ENCODE measurements at regions not wholly inside any gene's neighbourhood (a gene's known extent, or its start where the extent isn't known, plus 50 kb on each side); places are given as distances from the start of the nearest gene placed in this dataset.
"Not testable (repeated sequence)": the region's sequence is repeated elsewhere in the genome, so short reads cannot be mapped to it uniquely, and the experiment has no call there.

DNA sequence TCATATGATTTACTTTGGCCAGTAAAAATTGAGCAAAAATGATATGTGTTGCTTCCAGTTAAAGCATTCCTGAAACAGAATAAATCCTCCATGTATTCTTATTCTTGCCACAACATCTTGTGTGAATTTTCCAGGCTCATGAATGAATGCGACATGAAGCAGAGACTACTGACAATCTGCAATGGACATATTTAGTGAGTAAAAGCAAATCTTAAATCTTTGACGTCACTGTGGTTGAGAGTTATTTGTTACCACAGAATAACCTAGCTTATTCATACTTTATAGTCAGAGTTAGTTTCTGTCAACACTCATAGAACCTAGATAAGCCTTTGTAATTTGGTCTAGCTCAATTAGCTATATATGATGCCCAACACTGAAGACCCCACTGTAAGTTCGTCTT lies 1443.1 kb downstream of the PCDH9 start:
- DNase-seq, result no peak

DNA sequence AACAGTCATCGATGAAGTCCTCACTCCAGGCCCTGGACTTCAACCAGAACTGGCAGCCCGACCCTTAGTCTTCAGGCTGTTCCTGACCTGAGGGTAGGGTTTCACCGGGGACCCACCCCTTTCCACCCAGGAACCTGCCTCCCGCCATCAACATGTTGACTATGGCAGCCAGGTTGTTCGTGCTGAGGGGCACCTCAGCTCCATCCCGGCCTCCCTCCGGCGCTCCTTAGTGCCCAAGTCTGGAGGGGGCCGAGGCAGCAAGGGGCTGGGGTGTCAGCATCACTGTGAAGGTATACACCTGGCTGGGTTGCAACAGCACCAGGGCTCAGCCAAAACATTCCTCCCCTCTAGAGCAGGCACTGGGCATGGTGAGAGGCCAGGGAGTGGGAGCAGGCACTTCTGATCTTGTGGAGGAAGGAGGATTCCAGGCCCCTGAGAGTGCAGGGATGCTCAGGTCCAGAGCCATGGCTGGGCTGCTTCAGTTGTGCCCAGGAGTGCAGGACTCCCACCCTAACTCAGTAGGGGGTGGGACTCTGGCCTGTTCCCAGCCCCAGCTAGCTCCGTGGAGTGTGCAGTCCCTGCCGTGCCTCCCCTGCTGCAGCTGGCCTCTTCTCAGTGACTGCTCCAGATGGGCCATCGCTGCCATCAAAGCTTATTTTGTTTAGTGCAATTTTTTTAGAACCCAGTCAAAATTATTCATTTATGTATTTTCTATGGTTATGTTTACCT lies 1445.9 kb downstream of the PCDH9 start:
- DNase-seq, result no peak

DNA sequence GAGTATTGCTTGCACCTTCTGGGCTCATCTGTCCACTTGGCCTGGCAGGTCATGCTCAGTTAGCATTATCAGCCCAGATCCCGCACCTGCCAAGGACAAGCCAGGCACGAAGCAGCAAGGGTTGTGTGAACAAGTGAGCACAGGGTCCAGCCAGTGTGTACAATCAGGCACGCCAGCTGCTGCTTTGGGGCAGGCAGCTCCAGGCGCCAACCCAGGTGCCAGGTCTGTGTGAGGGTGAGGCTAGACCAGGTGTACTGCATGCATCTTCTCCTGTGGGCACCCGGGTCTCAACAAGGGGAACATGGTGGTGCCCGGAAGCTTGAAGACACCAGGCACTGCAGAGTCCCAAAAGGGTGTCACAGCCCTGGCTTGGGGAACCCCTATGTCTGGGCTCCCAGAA lies 1446.8 kb downstream of the PCDH9 start:
- no peak for DNase-seq

DNA sequence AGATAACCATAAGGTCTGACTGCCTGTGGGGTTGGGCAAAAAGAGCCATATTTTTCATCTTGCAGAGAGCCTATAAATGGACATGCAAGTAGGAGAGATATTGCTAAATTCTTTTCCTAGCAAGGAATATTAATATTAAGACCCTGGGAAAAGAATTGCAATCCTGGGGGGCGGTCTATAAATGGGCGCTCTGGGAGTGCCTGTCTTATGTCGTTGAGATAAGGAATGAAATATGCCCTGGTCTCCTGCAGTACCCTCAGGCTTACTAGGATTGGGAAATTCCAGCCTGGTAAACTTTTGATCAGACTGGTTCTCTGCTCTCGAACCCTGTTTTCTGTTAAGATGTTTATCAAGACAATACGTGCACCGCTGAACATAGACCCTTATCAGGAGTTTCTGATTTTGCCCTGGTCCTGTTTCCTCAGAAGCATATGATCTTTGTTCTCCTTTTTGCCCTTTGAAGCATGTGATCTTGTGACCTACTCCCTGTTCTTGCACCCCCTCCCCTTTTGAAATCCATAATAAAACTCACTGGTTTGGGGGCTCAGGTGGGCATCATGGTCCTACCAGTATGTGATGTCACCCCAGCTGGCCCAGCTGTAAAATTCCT lies 1458.3 kb downstream of the PCDH9 start:
- not testable (repeated sequence) for DNase-seq

DNA sequence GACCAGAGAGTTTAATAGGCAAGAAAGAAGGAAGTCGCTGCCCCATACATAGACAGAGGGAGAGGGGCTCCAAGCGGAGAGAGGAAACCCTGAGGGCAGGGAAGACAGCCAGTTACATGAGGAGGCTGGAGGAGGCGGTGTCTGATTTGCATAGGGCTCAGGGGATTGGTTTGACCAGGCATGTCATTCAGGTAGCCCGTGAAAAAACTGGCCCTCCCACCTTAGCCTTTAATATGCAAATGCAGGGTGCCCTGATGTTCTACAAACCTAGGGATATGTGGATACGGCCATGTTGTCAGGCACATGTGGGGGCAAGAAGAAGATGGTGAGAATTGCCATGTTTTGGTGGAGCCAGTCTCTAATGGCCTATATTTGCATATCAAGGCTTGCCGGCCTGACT lies 1461.6 kb downstream of the PCDH9 start:
- no peak for DNase-seq

DNA sequence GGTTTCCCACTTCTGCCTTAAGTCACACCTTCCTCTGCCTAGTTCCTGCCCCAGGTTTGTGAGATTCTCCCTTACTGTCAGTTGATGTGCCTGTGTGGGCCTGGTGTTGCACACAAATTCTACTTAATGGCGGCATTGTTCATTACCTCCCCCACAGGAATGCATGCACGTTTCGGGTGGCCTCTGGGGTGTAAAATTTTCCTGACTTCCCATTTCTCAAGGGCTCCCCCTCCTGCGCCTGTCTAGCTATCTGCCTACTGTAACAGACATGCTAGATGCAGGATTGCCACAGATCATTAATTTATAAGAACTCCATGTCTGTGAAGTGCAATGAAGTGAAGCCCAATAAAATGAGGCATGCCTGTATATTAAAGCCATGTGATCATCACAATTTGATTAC lies 1466.3 kb downstream of the PCDH9 start:
- no peak for DNase-seq

DNA sequence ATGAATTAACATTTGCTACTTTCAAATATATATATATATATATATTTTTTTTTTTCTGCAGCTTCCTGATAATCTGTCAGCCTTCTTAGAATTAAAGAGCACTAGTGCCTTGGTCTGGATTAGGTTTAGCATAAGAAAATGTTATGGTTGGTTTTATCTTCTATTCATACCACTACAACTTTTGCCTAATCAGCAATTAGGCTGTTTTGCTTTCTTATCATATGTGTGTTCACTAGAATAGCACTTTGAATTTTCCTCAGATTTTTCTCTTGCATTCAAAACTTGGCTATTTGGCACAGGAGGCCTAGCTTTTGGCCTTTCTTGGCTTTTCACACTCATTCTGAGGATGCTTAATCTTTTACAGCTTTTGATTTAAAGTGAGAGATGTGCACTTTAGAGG lies 1468.1 kb downstream of the PCDH9 start:
- no peak for DNase-seq

DNA sequence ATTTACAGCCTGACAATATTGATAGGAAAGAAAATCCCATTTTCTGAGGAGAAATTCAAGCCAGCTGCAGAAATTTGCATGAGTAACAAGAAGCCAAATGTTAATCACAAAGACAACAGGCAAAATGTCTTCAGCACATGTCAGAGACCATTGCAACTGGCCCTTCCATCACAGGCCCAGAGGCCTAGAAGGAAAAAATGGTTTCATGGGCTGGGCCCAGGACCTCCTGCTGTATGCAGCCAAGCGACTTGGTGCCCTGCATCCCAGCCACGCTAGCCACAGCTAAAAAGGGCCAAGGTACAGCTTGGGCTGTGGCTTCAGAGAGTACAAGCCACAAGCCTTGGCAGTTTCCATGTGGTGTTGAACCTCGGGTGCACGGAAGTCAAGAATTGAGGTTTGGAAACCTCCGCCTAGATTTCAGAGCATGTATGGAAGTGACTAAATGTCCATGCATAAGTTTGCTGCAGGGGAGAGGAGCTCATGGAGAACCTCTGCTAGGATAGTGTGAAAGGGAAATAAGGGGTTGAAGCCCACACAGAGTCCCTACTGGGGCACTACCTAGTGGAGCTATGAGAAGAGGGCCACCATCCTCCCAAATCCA lies 1474.0 kb downstream of the PCDH9 start:
- DNase-seq, result no peak

DNA sequence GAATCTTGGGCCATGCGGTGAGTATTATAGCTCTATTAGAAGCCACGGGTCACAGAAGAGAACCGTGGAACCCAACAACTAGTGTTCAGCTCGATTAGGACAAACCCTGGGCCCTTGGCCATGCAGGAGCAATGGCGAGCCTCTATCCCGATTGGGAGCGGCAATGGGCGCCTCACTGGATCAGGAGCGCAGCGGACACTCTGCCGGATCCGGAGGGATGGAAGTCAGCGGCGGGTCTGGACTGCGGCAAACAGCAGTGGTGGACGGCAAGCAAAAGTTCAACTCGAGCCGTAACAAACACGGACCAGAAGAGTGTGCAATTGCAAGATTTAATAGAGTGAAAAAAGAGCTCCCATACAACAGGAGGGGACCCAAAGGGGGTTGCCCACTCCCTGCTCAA lies 1481.9 kb downstream of the PCDH9 start:
- no peak for DNase-seq

DNA sequence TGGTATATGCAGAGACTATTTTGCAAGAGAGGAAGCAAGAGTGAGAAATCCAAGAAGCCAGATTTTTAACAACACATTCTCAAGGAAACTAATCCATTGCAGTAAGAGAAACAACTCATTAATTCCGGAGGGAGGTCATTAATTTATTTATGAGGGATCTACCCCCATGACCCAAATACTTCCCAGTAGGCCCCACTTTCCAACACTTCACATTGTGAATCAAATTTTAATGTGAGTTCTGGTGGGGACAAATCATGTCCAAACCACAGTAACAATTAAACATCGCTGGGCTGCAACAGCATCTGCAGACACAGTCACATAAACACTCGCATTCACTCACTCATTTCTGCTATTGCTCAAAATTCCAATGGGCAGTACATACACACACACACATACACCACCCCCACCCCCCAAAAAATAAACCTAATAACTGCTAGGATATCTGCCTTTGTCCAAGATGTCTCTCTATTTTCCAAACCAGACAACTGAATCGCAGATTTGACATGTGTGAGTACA lies 1483.7 kb downstream of the PCDH9 start:
- no peak for DNase-seq

DNA sequence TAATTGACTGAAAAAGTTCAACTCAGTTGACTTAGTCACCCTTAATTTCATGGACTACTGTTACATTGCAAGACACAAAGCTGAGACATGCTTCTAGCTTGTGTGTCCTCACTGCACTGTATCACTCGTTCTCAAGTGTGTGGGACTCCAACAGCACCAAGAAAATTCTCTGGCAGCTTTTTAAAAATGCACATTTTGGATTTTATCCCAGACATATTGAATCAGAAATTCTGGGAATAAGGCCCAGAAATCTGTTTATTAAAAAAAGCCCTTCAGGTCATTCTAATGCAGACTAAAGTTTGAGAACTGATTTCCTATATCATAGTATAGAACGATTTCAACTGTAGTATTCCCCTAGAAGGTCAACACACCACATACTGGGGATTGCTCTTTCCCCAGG lies 1485.3 kb downstream of the PCDH9 start:
- no peak for DNase-seq

DNA sequence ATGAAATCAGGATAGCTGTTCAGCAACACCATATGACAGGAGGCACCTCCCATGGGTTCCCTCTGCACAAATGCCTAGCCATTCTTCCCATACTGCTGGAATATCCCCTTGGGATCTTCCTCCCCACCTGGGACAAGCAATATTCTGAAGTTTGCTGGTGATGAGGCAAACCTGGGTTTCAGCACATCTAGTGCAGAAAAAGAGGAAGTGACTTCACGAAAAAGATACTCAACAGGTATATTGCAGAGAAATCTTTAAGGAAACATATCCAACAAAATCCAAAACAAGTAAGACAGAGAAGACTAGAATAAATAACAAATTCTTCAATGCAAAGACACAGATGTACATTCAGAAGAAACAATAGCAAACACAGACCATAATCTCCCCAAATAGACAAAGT lies 1497.0 kb downstream of the PCDH9 start:
- DNase-seq, result no peak

DNA sequence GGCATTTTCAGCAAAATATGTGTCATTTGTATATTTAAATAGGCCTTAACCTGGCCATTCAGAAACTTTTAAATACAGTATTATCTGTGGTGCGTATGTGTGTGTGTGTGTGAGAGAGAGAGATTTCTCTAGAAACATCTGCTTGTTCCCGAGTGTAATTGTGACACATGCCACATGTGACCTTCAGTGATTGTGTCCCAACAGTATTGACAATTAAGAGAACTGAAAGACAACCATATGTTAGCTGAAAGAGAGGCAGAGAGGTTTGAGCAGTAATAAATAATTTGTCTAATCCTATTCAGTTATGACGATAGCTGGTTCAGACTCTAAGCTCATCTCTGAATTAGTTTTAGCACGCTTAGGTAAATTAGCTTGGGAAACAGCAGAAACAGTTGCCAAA lies 1503.1 kb downstream of the PCDH9 start:
- DNase-seq, result no peak

DNA sequence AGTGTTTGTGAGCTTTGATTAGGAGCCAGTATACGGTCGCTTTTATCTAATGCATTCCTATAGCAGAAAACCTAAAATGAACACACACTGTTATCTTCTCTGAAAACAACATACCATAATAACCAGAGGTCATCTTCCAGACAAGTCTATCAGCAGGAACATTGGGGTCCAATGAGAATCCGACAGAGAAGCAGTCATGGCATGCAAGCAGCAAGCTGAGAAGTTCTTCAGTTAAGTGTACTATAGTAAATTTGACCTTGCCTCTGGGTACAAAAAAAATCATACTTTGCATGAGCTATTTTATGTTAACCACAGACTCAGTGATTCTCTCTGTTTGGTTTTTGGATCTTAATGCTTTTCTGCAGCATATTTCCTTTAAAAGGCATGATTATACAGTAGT lies 1505.1 kb downstream of the PCDH9 start:
- no peak for DNase-seq

DNA sequence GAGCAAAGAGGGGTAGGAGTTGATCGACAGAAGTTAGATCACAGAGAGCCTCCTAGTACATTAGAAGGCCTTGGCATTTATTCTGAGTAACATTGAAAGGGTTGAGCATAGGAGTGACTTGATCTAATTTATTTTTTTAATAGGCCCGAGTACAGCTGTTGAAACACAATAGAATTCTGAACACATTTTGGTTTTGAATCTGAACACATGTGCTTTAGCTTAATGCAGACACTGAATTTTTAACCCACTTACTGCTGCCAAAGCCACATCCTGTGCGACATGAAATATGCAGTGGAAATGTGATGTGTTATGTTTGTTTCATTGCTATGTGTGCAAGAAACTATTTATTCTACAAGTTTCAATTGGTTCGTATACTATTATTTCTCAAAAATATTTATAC lies 1505.9 kb downstream of the PCDH9 start:
- no peak for DNase-seq

DNA sequence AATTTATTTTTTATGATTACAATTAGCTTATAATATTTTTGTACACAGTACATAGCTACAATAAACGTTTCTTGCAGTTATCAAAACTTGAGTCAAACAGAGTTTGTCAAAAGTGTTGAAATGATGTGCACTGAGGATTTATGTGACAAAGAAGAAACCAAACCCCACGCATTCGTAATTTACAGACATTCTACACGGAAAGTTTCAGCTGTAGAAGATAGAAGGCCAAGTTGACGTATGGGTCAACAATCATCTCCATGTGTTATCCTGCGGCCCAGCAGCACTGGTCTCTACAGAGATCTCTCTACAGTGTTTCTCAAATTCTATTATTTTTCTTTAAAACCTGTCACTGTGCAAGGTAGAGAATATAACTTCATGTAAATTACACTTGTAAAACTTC lies 1507.6 kb downstream of the PCDH9 start:
- no peak for DNase-seq

DNA sequence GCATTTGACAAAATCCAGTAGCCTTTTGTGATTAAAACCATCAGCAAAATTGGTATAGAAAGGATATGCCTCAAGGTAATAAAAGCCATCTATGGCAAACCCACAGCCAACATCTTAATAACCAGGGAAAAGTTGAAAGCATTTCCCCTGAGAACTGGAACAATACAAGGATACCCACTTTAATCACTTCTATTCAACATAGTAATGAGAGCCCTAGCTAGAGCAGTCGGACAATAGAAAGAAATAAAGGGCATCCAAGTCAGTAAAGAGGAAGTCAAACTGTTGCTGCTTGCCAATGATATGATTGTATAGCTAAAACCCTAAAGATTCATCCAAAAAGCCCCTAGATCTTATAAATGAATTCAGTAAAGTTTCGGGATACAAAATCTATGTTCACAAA lies 1510.3 kb downstream of the PCDH9 start:
- no peak for DNase-seq

DNA sequence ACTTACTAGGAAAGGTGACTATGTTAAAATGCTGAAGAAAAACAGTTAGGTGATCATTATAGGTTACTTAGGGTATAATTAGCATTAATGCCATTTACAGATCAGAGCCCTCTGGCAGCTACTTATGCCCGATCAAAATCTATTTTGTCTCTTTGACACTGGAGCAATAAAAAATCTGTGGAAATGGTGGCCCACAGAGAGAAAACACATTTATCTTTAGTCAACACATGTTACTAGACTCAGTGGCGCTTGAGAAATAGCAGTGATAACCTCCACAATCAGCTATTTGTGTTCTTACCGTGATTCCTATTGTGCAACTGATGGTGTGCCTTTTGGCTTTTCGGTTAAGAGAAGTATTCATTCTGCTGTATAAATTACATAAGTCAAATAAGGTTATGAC lies 1519.6 kb downstream of the PCDH9 start:
- no peak for DNase-seq

DNA sequence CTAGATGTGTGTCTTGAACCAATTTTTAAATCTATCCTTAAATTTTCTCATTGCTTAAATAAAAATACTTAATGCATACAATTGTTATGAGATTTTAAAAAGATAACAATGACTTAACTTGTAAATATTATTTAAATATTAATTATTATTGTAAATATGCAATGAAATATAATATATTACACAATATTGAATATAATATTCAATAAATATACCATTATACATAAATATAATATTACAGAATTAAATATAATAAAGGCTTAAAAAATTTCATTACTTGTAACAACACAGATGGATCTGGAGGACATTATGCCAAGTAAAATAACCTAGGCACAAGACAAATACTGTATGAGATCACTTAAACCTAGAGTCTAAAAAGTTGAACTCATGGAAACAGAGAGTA lies 1532.3 kb downstream of the PCDH9 start:
- no peak for DNase-seq

DNA sequence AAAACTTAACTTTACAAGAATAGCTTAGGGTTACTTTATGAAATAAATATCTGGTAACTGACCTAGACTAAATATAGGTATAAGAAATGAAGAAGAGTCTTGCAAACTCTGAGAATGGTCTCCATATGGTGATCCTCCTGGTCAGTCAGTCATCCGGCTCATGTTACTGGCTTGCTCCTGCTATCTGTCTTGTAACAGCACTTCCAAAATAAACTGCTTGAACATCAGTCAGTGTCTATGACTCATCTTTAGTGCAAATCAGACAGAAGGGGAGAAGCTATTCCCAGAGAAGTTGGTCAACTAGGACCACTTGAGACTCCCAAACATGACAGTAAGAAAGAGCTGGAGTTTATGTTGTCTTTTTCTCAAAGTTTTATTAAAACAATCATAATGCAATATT lies 1550.9 kb downstream of the PCDH9 start:
- no peak for DNase-seq

DNA sequence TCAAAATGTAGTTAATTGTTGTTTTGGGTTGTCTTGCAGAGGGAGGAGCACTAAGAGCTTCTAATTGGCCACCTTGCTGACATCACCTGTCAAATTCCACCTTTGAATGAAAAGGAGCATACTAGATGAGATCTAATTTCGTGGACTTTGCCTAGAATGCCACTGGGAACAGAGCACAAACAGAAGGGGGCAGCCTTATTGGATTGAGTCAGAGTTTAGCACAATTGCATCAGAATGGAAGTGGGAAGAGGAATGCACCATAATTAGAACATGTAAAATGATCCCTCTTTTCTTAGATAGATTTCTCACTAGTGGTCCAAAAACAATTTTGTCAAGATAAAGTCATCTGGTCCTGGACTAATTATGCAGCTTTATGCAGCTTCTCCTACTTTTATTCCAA lies 1552.2 kb downstream of the PCDH9 start:
- no peak for DNase-seq

DNA sequence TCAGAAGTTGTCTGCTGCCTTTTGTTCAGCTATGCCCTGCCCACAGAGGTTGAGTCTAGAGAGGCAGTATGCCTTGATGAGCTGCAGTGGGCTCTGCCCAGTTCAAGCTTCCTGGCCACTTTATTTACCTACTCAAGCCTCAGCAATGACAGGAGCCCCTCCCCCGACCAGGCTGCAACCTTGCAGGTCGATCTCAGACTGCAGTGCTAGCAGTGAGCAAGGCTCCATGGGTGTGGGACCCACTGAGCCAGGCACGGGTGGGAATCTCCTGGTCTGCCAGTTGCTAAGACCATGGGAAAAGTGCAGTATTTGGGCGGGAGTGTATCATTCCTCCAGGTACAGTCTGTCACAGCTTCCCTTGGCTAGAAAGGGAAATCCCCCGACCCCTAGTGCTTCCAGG lies 1554.8 kb downstream of the PCDH9 start:
- DNase-seq, result not testable (repeated sequence)

DNA sequence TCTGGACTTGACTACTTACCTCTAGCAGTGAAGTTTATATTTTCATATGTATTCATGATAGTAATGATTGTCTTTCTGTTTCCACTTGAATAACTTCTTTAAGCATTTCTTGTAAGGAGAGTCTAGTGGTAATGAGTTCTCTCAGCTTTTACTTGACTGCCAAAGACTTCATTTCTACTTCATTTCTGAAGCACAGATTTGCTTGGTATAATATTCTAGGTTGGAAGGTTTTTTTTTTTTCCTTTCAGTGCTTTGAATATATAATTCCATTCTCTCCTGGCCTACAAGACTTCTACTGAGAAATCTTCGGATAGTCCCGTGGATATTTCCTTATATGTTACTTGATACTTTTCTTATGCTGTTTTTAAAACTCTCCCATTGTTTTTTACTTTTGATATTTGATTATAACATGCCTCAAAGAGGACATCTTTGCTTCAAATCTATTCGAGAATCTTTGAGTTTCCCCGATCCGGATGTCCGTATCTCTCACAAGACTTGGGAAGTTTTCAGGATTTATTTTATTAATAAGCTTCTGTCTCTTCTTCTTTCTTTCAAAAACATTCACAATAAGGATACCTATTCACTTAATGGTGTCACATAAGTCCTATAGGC lies 1560.0 kb downstream of the PCDH9 start:
- DNase-seq, result no peak

DNA sequence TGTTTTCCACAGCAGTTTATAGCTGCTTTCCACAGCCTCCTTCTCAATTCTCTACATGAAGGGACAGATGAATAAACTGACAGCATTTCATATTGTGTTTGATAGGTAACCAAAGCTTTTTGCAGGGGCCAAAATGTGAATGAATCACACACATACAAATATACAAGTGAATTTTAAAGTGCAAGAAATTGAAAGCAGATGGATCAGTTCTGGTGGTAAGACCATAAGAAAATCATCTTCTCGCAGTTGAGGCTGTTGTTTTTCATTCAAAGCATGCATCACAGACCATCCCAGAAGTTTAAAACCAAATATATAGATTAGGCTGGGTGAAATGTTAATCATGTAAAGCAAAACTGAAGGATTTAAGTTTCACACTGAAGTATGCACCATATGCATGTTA lies 1569.4 kb downstream of the PCDH9 start:
- DNase-seq, result no peak

All from NCI-H1694 (cell line).